OCI-LY7 (cell line): ENCODE measurements at regions not wholly inside any gene's neighbourhood (a gene's known extent, or its start where the extent isn't known, plus 50 kb on each side); places are given as distances from the start of the nearest gene placed in this dataset.

ENCODE experiments used
- BruUV-seq: library from RNA; stranded (reverse); fragments of 400-500 nt; replicated peaks from 2 replicates; lab custom pipeline; 2021; lab: Mats Ljungman, UMichigan
- CTCF ChIA-PET: fragments of 300-600 bp; sonication (Branson Sonifier 250); formaldehyde crosslinking; loops from one replicate; lab custom pipeline; 2022; ENCODE audit warnings: antibody characterized with exemption; ENCODE audit not compliant: unreplicated experiment; lab: Charles Lee
- POLR2A ChIA-PET: fragments of 300-600 bp; sonication (Branson Sonifier 250); formaldehyde crosslinking; loops from one replicate; lab custom pipeline; 2022; ENCODE audit warnings: antibody characterized with exemption; lab: Charles Lee
- DNase-seq: peaks from one replicate; pipeline ENCODE4 v3.0.0-alpha.2; 2015; ENCODE audit warnings: low spot score
- H2AFZ ChIP-seq: fragments of 200-600 bp; sonication (generic), shearing (Covaris generic); 2 replicates; pipeline ENCODE4 v1.6.1; 2014; ENCODE audit warnings: mild to moderate bottlenecking, antibody characterized with exemption, low read length, moderate library complexity
- H3K27ac ChIP-seq: fragments of 200-600 bp; sonication (generic); 2 replicates; pipeline ENCODE4 v1.5.1; 2014; ENCODE audit warnings: mixed run types, low read depth, mild to moderate bottlenecking, moderate library complexity, low read length, inconsistent platforms; ENCODE audit not compliant: poor library complexity, severe bottlenecking
- H3K36me3 ChIP-seq: fragments of 200-600 bp; sonication (generic); 2 replicates; pipeline ENCODE4 v1.6.1; 2014; ENCODE audit warnings: mild to moderate bottlenecking, antibody characterized with exemption, low read length, moderate library complexity, mixed read lengths; ENCODE audit not compliant: insufficient read depth
- H3K4me1 ChIP-seq: fragments of 200-600 bp; sonication (generic); 2 replicates; pipeline ENCODE4 v1.5.1; 2014; ENCODE audit warnings: mild to moderate bottlenecking, low read length; ENCODE audit not compliant: insufficient read depth, poor library complexity, severe bottlenecking
- H3K4me2 ChIP-seq: fragments of 200-600 bp; sonication (generic); 2 replicates; pipeline ENCODE4 v1.6.1; 2014; ENCODE audit warnings: mild to moderate bottlenecking, low read length
- H3K4me3 ChIP-seq: fragments of 200-600 bp; sonication (generic); 2 replicates; pipeline ENCODE4 v1.5.1; 2014; ENCODE audit warnings: mild to moderate bottlenecking, low read depth, low read length; ENCODE audit not compliant: poor library complexity, severe bottlenecking
- H3K79me2 ChIP-seq: fragments of 200-600 bp; sonication (generic); 2 replicates; pipeline ENCODE4 v1.6.1; 2016; ENCODE audit warnings: low read depth, mild to moderate bottlenecking, low read length, moderate library complexity, mixed read lengths; ENCODE audit not compliant: insufficient read depth
- H3K9me2 ChIP-seq: fragments of 200-600 bp; sonication (generic); 2 replicates; pipeline ENCODE4 v1.6.1; 2016; ENCODE audit warnings: mild to moderate bottlenecking, low read length, mixed read lengths; ENCODE audit not compliant: insufficient read depth
- H3K9me3 ChIP-seq: fragments of 200-600 bp; sonication (generic); 2 replicates; pipeline ENCODE4 v1.6.1; 2014; ENCODE audit warnings: mild to moderate bottlenecking, mixed run types, low read length, mixed read lengths
- H4K20me1 ChIP-seq: fragments of 200-600 bp; sonication (generic); 2 replicates; pipeline ENCODE4 v1.6.1; 2014; ENCODE audit warnings: mild to moderate bottlenecking, antibody characterized with exemption, low read length, moderate library complexity, mixed read lengths; ENCODE audit not compliant: insufficient read depth
- CTCF ChIP-seq: fragments of 200-600 bp; sonication (generic); conservative IDR thresholded peaks from 2 replicates; pipeline ENCODE4 v1.5.1; 2014; ENCODE audit warnings: mild to moderate bottlenecking, antibody characterized with exemption, low read length, moderate library complexity, mixed read lengths
- EZH2phosphoT487 ChIP-seq: fragments of 200-600 bp; sonication (generic); IDR thresholded peaks from 2 replicates; pipeline ENCODE4 v1.6.1; 2018; ENCODE audit warnings: low read depth, borderline replicate concordance, mild to moderate bottlenecking, mixed run types, antibody characterized with exemption, low read length, moderate library complexity, mixed read lengths
- intact Hi-C: fragments of 100-400 bp; cut with micrococcal nuclease; formaldehyde crosslinking; loops from one replicate; pipeline ENCODE4 v1.10.0; 2022; ENCODE audit not compliant: unreplicated experiment

DNA sequence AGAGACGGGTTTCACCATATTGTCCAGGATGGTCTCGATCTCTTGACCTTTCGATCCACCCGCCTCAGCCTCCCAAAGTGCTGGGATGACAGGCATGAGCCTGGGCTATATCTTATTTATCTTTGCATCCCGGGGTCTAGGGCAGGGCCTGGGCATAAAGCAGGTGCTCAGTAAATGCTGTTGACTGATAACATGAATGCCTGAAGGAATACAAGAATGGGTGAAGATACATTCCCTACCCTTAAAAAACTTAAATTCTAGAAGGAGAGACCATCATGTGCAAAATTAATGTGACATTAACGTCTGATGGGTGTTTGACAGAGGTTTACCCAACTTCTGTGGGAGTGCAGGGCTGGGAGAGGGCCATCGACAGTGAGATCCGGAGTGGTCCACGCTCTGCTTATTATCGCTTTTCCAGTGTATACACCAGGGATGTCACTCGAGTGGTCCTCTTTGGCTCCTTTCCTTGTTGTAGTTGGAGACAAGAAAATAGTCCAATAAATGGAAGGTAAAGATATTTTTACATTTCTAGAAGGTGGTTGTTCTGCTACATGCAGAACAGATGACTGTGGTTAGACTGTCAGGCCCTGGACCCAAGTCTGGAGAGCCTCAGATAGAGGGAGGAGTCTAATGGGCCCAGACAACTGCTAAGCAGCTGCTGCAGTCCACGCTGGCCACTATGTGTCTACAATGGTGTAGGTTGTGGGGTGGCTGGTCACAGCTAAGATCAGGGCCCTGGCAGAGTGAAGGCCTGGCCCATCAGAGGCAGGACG, 131.7 kb downstream of the MYCN start:
- Histone ChIP-seq H3K9me2 (no peaks in the 10 kb centered on the region), H3K36me3 (no peaks in the 10 kb centered on the region), H4K20me1 (no peaks in the 10 kb centered on the region), H3K79me2 (no peaks in the 10 kb centered on the region), H2AFZ (no peak overlapping the region), H3K4me2 (no peak overlapping the region), H3K4me3 (no peak overlapping the region), H3K27ac (no peak overlapping the region), H3K4me1 (no peaks in the 10 kb centered on the region), H3K9me3 (no peaks in the 10 kb centered on the region)
- no peak for TF ChIP-seq CTCF
- TF ChIP-seq EZH2phosphoT487 = no peak
- DNase-seq = no peak
- ChIA-PET CTCF (no interaction called here), POLR2A (interaction anchor here (0.7 kb wide), 1 partner anchor 157 kb away, joined by 3 read pairs; no protein-coding TSS in a partner anchor)
- BruUV-seq = no TSS peak
- intact Hi-C loops = no loop called here

- H3K27ac ChIP-seq = no peak overlapping the region
- H3K36me3 ChIP-seq = no peaks in the 10 kb centered on the region
- H2AFZ ChIP-seq = no peak overlapping the region
- TF ChIP-seq EZH2phosphoT487 (no peak), CTCF (no peak)
- H3K4me3 ChIP-seq = no peak overlapping the region
- H3K4me2 ChIP-seq = no peak overlapping the region
- H3K9me2 ChIP-seq = no peaks in the 10 kb centered on the region
- ChIA-PET CTCF (no interaction called here), POLR2A (interaction anchor here (0.7 kb wide), 1 partner anchor 158 kb away, joined by 3 read pairs; no protein-coding TSS in a partner anchor)
- no peaks in the 10 kb centered on the region for H3K4me1 ChIP-seq
- no peak for DNase-seq
- H3K9me3 ChIP-seq = no peaks in the 10 kb centered on the region
- no peaks in the 10 kb centered on the region for H3K79me2 ChIP-seq
- intact Hi-C loops = no loop called here
- BruUV-seq = no TSS peak
- H4K20me1 ChIP-seq = no peaks in the 10 kb centered on the region
Measured at GRCh38 chr2:16071039-16071864, 130.9 kb downstream of the MYCN start.
